Lower leg skin (tissue), 4 donors: ENCODE measurements at regions not wholly inside any gene's neighbourhood (a gene's known extent, or its start where the extent isn't known, plus 50 kb on each side); places are given as distances from the start of the nearest gene placed in this dataset.

Experiments
- DNase-seq, 2 donors: peaks; one replicate each; pipeline ENCODE4 v3.0.0-alpha.2; 2019; ENCODE audit warnings: low spot score in 2 of 2
- H3K4me3 ChIP-seq: fragments of 200-600 bp; sonication (generic); 2 replicates; pipeline ENCODE4 v1.5.1; 2017; ENCODE audit warnings: mild to moderate bottlenecking, low read depth; ENCODE audit not compliant: poor library complexity, severe bottlenecking
- CTCF ChIP-seq, 3 donors: fragments of 450-650 bp; IDR thresholded peaks; one replicate each; pipeline ENCODE4 v1.5.1; 2016; ENCODE audit warnings: antibody characterized with exemption in 3 of 3, mild to moderate bottlenecking in 3 of 3, moderate library complexity in 2 of 3
- POLR2A ChIP-seq, 2 donors: fragments of 450-650 bp; IDR thresholded peaks; one replicate each; pipeline ENCODE4 v1.6.1; 2016 to 2017; ENCODE audit warnings: antibody characterized with exemption in 2 of 2, mild to moderate bottlenecking in 1 of 2, moderate library complexity in 1 of 2
- WGBS, 2 donors: methylation state at CpG; one replicate each; pipeline ENCODE4 v1.1.5; 2018; 5-methylcytosine and 5-hydroxymethylcytosine counted together
- intact Hi-C: fragments of 100-400 bp; cut with DNase I; formaldehyde crosslinking; loops from one replicate; pipeline ENCODE4 v1.15.0; 2023; ENCODE audit warnings: low total_unique reads

- intact Hi-C loops = no loop called here
- TF ChIP-seq CTCF (IDR thresholded peaks at IDR 0.05) (no peak), POLR2A (IDR thresholded peaks at IDR 0.05) (no peak)
- DNase-seq = peak in 1 of 2 donors; percentile 62
- H3K4me3 ChIP-seq = no peak overlapping the region
- WGBS, 2 donors = 72 to 84% methylated on average over 5 of the region's 5 CpGs
These were observed 153.1 kb upstream of the CCND2 start for GRCh38 chr12:4120316-4120917.

DNA sequence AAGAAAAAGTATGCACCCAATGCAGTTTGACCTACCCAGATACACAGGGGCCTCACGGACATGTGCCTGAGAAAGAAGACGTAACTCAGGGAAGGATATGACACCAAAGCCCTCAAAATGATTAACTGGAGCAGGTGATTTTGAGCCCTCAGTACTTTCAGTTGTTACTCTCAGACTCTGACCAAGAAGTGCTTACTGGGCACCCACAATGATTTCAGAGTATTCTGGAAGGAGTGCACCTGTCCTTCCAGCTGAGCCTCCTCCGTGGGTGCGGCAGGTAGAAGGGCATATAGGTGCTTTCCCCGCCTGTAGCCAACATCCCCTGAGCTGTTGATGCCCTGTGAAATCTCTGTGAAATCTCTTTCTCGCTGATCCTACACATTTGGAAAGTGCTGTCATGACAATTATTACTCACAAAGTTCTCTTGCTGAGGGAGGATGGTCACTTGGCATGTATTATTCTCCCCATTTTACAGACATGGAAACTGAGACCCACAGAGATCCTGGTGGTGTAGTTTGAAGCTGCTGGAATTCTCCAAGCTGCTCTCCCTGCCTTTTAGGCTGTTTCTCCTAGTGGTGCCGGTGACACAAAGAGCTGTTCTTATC is 154.3 kb upstream of the CCND2 start:
- intact Hi-C loops = no loop called here
- H3K4me3 ChIP-seq = no peak overlapping the region

DNA sequence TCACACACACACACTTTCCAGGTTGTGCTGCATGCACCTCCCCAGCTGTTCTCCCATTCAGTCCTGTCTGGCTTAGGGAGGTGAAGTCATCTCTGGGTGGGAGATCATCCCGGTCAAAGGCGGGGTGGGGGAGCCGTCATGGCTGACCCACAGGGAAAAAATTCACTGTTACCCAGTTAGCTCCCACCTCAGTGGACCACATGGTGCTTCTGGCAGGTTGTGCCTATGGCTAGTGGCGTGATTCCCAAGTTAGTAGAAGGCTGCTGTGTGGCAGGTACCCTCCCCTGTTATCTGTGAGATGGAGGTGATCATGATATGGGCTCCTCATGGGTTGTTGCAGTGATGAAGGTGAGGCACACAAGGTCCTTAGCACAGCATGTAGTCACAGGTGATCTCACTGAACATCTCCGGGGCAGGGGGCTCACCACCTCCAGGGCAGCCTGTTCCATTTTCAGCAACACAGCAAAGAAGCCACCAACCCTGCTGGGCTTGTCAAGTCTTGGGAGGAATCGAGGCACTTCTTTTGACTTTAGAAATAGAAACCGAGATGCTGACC is 154.9 kb upstream of the CCND2 start:
- peak in 1 of 2 donors; percentile 57 for DNase-seq
- WGBS, 2 donors = 53 to 74% methylated on average over 7 of the region's 7 CpGs
- TF ChIP-seq POLR2A (IDR thresholded peaks at IDR 0.05) = no peak
- TF ChIP-seq CTCF (IDR thresholded peaks at IDR 0.05) = no peak

More for the DNA sequence above, 154.3 kb upstream of the CCND2 start:
- WGBS, 2 donors = 77 to 83% methylated on average over 7 of the region's 7 CpGs
- TF ChIP-seq POLR2A (IDR thresholded peaks at IDR 0.05) (no peak), CTCF (IDR thresholded peaks at IDR 0.05) (no peak)
- DNase-seq = peak in 1 of 2 donors; percentile 20

DNA sequence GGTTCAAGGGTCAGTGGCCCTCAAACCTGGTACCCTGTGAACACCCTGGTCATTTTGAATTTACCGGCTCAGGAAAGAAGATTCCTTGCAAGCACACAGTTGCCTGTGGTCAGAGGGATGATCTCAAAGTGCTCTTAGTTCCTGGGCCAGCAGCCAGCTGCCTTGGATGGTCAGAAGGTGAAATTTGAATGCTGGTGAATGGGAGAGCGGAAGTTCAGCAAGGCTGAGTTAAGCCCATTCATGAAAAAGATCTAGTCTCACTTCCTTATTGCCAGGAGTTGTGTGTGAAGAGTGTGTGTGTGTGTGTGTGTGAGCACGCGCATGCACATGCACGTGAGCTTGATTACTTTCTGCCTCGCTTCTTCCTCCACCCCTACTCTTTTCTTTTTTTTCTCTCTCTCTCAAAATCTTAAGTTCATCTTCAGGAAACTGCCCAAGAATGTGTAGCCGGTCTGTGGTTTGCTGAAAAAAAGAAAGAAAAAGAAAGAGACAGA is 155.5 kb upstream of the CCND2 start:
- DNase-seq = peak in 1 of 2 donors; percentile 64
- 27 to 36% methylated on average over 7 of the region's 7 CpGs for WGBS, 2 donors
- TF ChIP-seq CTCF (IDR thresholded peaks at IDR 0.05) (no peak), POLR2A (IDR thresholded peaks at IDR 0.05) (no peak)
- intact Hi-C loops = no loop called here
- H3K4me3 ChIP-seq = no peak overlapping the region

More for the DNA sequence above, 154.9 kb upstream of the CCND2 start:
- no peak overlapping the region for H3K4me3 ChIP-seq
- intact Hi-C loops = no loop called here

DNA sequence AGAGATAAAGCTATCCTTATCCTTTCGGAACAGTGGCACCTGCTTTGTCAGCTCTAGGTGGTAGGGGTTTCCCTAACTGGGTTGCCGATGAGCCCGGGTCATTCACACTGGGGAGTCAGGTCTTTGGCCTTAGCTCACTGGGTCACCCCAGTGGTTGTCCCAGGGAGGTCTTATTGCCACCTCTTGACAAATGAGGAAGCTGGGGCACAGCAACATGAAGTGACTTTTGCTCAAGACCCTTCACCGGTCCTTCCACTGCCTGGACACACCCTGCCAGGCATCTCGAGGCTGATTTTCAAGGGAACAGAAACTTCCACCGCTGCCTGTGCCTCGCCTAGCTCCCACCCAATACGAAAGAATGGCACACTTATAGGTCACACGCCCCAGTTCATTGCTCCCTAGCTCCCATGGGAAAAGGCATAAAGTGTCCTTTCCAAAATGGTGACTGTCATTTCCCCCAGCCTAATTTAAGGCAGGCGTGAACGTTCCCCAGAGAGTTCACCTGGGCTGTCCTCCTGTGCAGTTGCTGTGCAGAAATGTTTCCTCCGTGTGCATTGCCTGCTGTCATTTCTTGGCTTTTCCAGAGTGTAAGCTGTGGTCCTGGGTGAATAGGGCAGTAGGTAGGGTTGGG is 156.1 kb upstream of the CCND2 start:
- WGBS, 2 donors = 74 to 89% methylated on average over 12 of the region's 12 CpGs
- intact Hi-C loops = no loop called here
- TF ChIP-seq CTCF (IDR thresholded peaks at IDR 0.05) (no peak), POLR2A (IDR thresholded peaks at IDR 0.05) (no peak)
- H3K4me3 ChIP-seq = no peak overlapping the region
- DNase-seq = peak in 1 of 2 donors; percentile 62
